WTC11 (cell line): ENCODE measurements at regions not wholly inside any gene's neighbourhood (a gene's known extent, or its start where the extent isn't known, plus 50 kb on each side); places are given as distances from the start of the nearest gene placed in this dataset.

ENCODE experiments used
- ATAC-seq: fragments of 200-7000 bp; cut with Tn5 transposase; 2 replicates; pipeline ENCODE4 v1.10.0; 2021; ENCODE audit warnings: mild to moderate bottlenecking, moderate library complexity
- CTCF ChIA-PET: fragments of 300-600 bp; sonication (Branson Sonifier 250); formaldehyde crosslinking; loops from one replicate; lab custom pipeline; 2021; ENCODE audit warnings: antibody characterized with exemption; lab: Charles Lee
- POLR2A ChIA-PET: fragments of 350-600 bp; sonication (Branson Sonifier 250); formaldehyde crosslinking; loops from one replicate; lab custom pipeline; 2021; ENCODE audit warnings: antibody characterized with exemption; lab: Charles Lee
- DNase-seq: peaks from one replicate; pipeline ENCODE4 v3.0.0; 2021; ENCODE audit warnings: low spot score
- H3K27ac Mint-ChIP-seq: 2 replicates; pipeline ENCODE4 v1.8.0; 2021; ENCODE audit warnings: mixed read lengths
- H3K27me3 Mint-ChIP-seq: 2 replicates; pipeline ENCODE4 v1.8.0; 2021; ENCODE audit warnings: low read depth, mild to moderate bottlenecking, moderate library complexity, mixed read lengths
- H3K36me3 Mint-ChIP-seq: 2 replicates; pipeline ENCODE4 v1.8.0; 2021; ENCODE audit warnings: mixed read lengths
- H3K4me1 Mint-ChIP-seq: 2 replicates; pipeline ENCODE4 v1.8.0; 2022; ENCODE audit warnings: mixed read lengths
- H3K4me3 Mint-ChIP-seq: 2 replicates; pipeline ENCODE4 v1.8.0; 2021; ENCODE audit warnings: mild to moderate bottlenecking, moderate library complexity, mixed read lengths
- H3K9me3 Mint-ChIP-seq: 2 replicates; pipeline ENCODE4 v1.8.0; 2021; ENCODE audit warnings: mixed read lengths
- ATF1 ChIP-seq: sonication (generic); formaldehyde crosslinking; IDR thresholded peaks from 2 replicates; pipeline ENCODE4 v1.8.1; 2023; ENCODE audit warnings: mild to moderate bottlenecking, moderate library complexity, missing genetic modification reagents
- CDX4 ChIP-seq: fragments of 250-450 bp; sonication (Bioruptor Pico); IDR thresholded peaks from 2 replicates; pipeline ENCODE4 v1.9.0; 2021; ENCODE audit warnings: moderate library complexity, mild to moderate bottlenecking, inconsistent platforms, borderline replicate concordance
- CREB1 ChIP-seq: sonication (generic); formaldehyde crosslinking; IDR thresholded peaks from 2 replicates; pipeline ENCODE4 v1.8.0; 2023; ENCODE audit warnings: mild to moderate bottlenecking, missing genetic modification reagents
- EMX1 ChIP-seq: fragments of 250-450 bp; sonication (Bioruptor Pico); IDR thresholded peaks from 2 replicates; pipeline ENCODE4 v1.8.0; 2021; ENCODE audit warnings: mild to moderate bottlenecking
- FOXK1 ChIP-seq: sonication (generic); formaldehyde crosslinking; IDR thresholded peaks from 2 replicates; pipeline ENCODE4 v1.8.0; 2022; ENCODE audit warnings: mild to moderate bottlenecking, moderate library complexity, missing genetic modification reagents
- GRHL2 ChIP-seq: fragments of 250-450 bp; sonication (Bioruptor Pico); IDR thresholded peaks from 2 replicates; pipeline ENCODE4 v1.8.0; 2022; ENCODE audit warnings: mild to moderate bottlenecking, moderate library complexity; ENCODE audit not compliant: insufficient replicate concordance, severe bottlenecking
- GTF2I ChIP-seq: fragments of 250-450 bp; sonication (Bioruptor Pico); conservative IDR thresholded peaks from 2 replicates; pipeline ENCODE4 v1.4.0; 2021; ENCODE audit warnings: mild to moderate bottlenecking
- IRF2 ChIP-seq: sonication (generic); formaldehyde crosslinking; IDR thresholded peaks from 2 replicates; pipeline ENCODE4 v1.8.0; 2022; ENCODE audit warnings: low read depth, missing genetic modification reagents, borderline replicate concordance
- MAX ChIP-seq: sonication (generic); formaldehyde crosslinking; IDR thresholded peaks from 2 replicates; pipeline ENCODE4 v1.8.0; 2022; ENCODE audit warnings: mild to moderate bottlenecking, missing genetic modification reagents
- MLX ChIP-seq: sonication (generic); formaldehyde crosslinking; IDR thresholded peaks from 2 replicates; pipeline ENCODE4 v1.8.1; 2023; ENCODE audit warnings: mild to moderate bottlenecking, missing genetic modification reagents, moderate library complexity
- NR1H2 ChIP-seq: sonication (generic); formaldehyde crosslinking; IDR thresholded peaks from 2 replicates; pipeline ENCODE4 v1.9.0; 2021; ENCODE audit warnings: mild to moderate bottlenecking, moderate library complexity, missing genetic modification reagents
- NR3C1 ChIP-seq: sonication (generic); formaldehyde crosslinking; conservative IDR thresholded peaks from 2 replicates; pipeline ENCODE4 v1.8.1; 2023; ENCODE audit warnings: low read depth, mild to moderate bottlenecking, missing genetic modification reagents
- TEAD1 ChIP-seq: sonication (generic); formaldehyde crosslinking; IDR thresholded peaks from 2 replicates; pipeline ENCODE4 v1.8.0; 2022; ENCODE audit warnings: mild to moderate bottlenecking, missing genetic modification reagents
- ZNF138 ChIP-seq: sonication (generic); formaldehyde crosslinking; conservative IDR thresholded peaks from 2 replicates; pipeline ENCODE4 v1.8.1; 2022; ENCODE audit warnings: mild to moderate bottlenecking, moderate library complexity, missing genetic modification reagents
- ZNF219 ChIP-seq: sonication (generic); formaldehyde crosslinking; IDR thresholded peaks from 2 replicates; pipeline ENCODE4 v1.8.0; 2023; ENCODE audit warnings: missing genetic modification reagents, mild to moderate bottlenecking, borderline replicate concordance
- ZNF263 ChIP-seq: sonication (generic); formaldehyde crosslinking; IDR thresholded peaks from 2 replicates; pipeline ENCODE4 v1.8.1; 2022; ENCODE audit warnings: low read depth, mild to moderate bottlenecking, moderate library complexity, missing genetic modification reagents
- ZNF317 ChIP-seq: sonication (generic); formaldehyde crosslinking; IDR thresholded peaks from 2 replicates; pipeline ENCODE4 v1.8.1; 2023; ENCODE audit warnings: low read depth, mild to moderate bottlenecking, moderate library complexity, missing genetic modification reagents, borderline replicate concordance
- ZNF416 ChIP-seq: fragments of 250-450 bp; sonication (Bioruptor Pico); IDR thresholded peaks from 2 replicates; pipeline ENCODE4 v1.9.0; 2021; ENCODE audit warnings: mild to moderate bottlenecking, inconsistent platforms
- TF ChIP-seq, protein P1 (sequence below): sonication (generic); formaldehyde crosslinking; IDR thresholded peaks from 2 replicates; pipeline ENCODE4 v1.8.1; 2022; ENCODE audit warnings: low read depth, mild to moderate bottlenecking, moderate library complexity, missing genetic modification reagents, borderline replicate concordance
- TF ChIP-seq, protein P2 (sequence below): sonication (generic); formaldehyde crosslinking; IDR thresholded peaks from 2 replicates; pipeline ENCODE4 v1.8.0; 2022; ENCODE audit warnings: missing genetic modification reagents
- TF ChIP-seq, protein P3 (sequence below): sonication (generic); formaldehyde crosslinking; IDR thresholded peaks from 2 replicates; pipeline ENCODE4 v1.8.1; 2022; ENCODE audit warnings: low read depth, missing genetic modification reagents, borderline replicate concordance

- TF ChIP-seq ZNF219 (CRISPR knock-in tag): no peak
- no peak for TF ChIP-seq ZNF317 (CRISPR knock-in tag)
- TF ChIP-seq MAX (CRISPR knock-in tag): no peak
- no peak for TF ChIP-seq GRHL2 (CRISPR knock-in tag)
- no peak for TF ChIP-seq ATF1
- no peak for TF ChIP-seq NR1H2 (CRISPR knock-in tag)
Observed at GRCh38 chr18:56305583-56305982, 332.8 kb downstream of the TXNL1 start (continued).

GRCh38 chr18:56302156-56302555, 336.2 kb downstream of the TXNL1 start:
- DNase-seq (no peak), ATAC-seq (no peak)
- CTCF ChIA-PET: no interaction called here
- POLR2A ChIA-PET: no interaction called here
- H3K27ac Mint-ChIP-seq: no peak overlapping the region
- no peak overlapping the region for H3K4me3 Mint-ChIP-seq
- no peaks in the 10 kb centered on the region for H3K36me3 Mint-ChIP-seq
- H3K9me3 Mint-ChIP-seq: no peaks in the 10 kb centered on the region
- H3K27me3 Mint-ChIP-seq: no peaks in the 10 kb centered on the region
- TF ChIP-seq CREB1 (CRISPR knock-in tag) (no peak), CDX4 (CRISPR knock-in tag) (no peak), EMX1 (CRISPR knock-in tag) (no peak), IRF2 (no peak), ZNF416 (CRISPR knock-in tag) (no peak), MLX (CRISPR knock-in tag) (no peak)
- TF ChIP-seq, protein P1, sequence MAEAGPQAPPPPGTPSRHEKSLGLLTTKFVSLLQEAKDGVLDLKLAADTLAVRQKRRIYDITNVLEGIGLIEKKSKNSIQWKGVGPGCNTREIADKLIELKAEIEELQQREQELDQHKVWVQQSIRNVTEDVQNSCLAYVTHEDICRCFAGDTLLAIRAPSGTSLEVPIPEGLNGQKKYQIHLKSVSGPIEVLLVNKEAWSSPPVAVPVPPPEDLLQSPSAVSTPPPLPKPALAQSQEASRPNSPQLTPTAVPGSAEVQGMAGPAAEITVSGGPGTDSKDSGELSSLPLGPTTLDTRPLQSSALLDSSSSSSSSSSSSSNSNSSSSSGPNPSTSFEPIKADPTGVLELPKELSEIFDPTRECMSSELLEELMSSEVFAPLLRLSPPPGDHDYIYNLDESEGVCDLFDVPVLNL (CRISPR knock-in tag): no peak
- H3K4me1 Mint-ChIP-seq: peaks cover 15% of the 10 kb centered on the region

- POLR2A ChIA-PET: no interaction called here
Observed at GRCh38 chr18:56299740-56300139, 338.7 kb downstream of the TXNL1 start.

GRCh38 chr18:56298935-56299334, 339.5 kb downstream of the TXNL1 start:
- ATAC-seq: no peak
- Mint-ChIP-seq H3K4me1 (peaks cover 14% of the 10 kb centered on the region), H3K36me3 (no peaks in the 10 kb centered on the region), H3K27me3 (no peaks in the 10 kb centered on the region), H3K4me3 (no peak overlapping the region), H3K9me3 (no peaks in the 10 kb centered on the region; the same call in 1 of the 2 replicates), H3K27ac (no peak overlapping the region)
- CTCF ChIA-PET: no interaction called here
- POLR2A ChIA-PET: no interaction called here
- no peak for DNase-seq
- TF ChIP-seq FOXK1 (CRISPR knock-in tag) (no peak), NR1H2 (CRISPR knock-in tag) (no peak), GTF2I (CRISPR knock-in tag) (no peak), TEAD1 (CRISPR knock-in tag) (no peak), NR3C1 (CRISPR knock-in tag) (no peak), ZNF138 (CRISPR knock-in tag) (no peak), ZNF263 (CRISPR knock-in tag) (no peak)
- TF ChIP-seq, protein P2, sequence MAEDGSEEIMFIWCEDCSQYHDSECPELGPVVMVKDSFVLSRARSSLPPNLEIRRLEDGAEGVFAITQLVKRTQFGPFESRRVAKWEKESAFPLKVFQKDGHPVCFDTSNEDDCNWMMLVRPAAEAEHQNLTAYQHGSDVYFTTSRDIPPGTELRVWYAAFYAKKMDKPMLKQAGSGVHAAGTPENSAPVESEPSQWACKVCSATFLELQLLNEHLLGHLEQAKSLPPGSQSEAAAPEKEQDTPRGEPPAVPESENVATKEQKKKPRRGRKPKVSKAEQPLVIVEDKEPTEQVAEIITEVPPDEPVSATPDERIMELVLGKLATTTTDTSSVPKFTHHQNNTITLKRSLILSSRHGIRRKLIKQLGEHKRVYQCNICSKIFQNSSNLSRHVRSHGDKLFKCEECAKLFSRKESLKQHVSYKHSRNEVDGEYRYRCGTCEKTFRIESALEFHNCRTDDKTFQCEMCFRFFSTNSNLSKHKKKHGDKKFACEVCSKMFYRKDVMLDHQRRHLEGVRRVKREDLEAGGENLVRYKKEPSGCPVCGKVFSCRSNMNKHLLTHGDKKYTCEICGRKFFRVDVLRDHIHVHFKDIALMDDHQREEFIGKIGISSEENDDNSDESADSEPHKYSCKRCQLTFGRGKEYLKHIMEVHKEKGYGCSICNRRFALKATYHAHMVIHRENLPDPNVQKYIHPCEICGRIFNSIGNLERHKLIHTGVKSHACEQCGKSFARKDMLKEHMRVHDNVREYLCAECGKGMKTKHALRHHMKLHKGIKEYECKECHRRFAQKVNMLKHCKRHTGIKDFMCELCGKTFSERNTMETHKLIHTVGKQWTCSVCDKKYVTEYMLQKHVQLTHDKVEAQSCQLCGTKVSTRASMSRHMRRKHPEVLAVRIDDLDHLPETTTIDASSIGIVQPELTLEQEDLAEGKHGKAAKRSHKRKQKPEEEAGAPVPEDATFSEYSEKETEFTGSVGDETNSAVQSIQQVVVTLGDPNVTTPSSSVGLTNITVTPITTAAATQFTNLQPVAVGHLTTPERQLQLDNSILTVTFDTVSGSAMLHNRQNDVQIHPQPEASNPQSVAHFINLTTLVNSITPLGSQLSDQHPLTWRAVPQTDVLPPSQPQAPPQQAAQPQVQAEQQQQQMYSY: no peak
- TF ChIP-seq, protein P3, sequence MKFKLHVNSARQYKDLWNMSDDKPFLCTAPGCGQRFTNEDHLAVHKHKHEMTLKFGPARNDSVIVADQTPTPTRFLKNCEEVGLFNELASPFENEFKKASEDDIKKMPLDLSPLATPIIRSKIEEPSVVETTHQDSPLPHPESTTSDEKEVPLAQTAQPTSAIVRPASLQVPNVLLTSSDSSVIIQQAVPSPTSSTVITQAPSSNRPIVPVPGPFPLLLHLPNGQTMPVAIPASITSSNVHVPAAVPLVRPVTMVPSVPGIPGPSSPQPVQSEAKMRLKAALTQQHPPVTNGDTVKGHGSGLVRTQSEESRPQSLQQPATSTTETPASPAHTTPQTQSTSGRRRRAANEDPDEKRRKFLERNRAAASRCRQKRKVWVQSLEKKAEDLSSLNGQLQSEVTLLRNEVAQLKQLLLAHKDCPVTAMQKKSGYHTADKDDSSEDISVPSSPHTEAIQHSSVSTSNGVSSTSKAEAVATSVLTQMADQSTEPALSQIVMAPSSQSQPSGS: no peak
- TF ChIP-seq, protein P1 (CRISPR knock-in tag): no peak

More at GRCh38 chr18:56299740-56300139, 338.7 kb downstream of the TXNL1 start:
- TF ChIP-seq NR1H2 (CRISPR knock-in tag) (no peak), GRHL2 (CRISPR knock-in tag) (no peak)
- no peaks in the 10 kb centered on the region for H3K36me3 Mint-ChIP-seq
- no peaks in the 10 kb centered on the region; the same call in 1 of the 2 replicates for H3K9me3 Mint-ChIP-seq
- DNase-seq (no peak), ATAC-seq (no peak)
- no peak overlapping the region for H3K27ac Mint-ChIP-seq
- H3K4me3 Mint-ChIP-seq: no peak overlapping the region
- H3K27me3 Mint-ChIP-seq: no peaks in the 10 kb centered on the region
- H3K4me1 Mint-ChIP-seq: peaks cover 14% of the 10 kb centered on the region
- CTCF ChIA-PET: no interaction called here
